Ovary (tissue), 7 donors: ENCODE measurements at regions not wholly inside any gene's neighbourhood (a gene's known extent, or its start where the extent isn't known, plus 50 kb on each side); places are given as distances from the start of the nearest gene placed in this dataset.

Source experiments
- DNase-seq, 5 donors: peaks; one replicate each; pipeline ENCODE4 v3.0.0-alpha.2; 2019 to 2020
- H3K27ac ChIP-seq, 2 donors: fragments of 200-600 bp; one replicate each; pipeline versions ENCODE4 v1.5.1 to v1.8.0; 2019 to 2022
- H3K27me3 ChIP-seq: fragments of 200-600 bp; one replicate; pipeline ENCODE4 v1.8.0; 2022
- H3K36me3 ChIP-seq: fragments of 200-600 bp; sonication (generic); one replicate; pipeline ENCODE4 v1.5.1; 2019
- H3K4me1 ChIP-seq: one replicate; pipeline ENCODE4 v1.8.1; 2013; ENCODE audit warnings: mild to moderate bottlenecking, moderate library complexity; ENCODE audit not compliant: insufficient read depth
- H3K4me3 ChIP-seq: fragments of 200-600 bp; sonication (generic); one replicate; pipeline ENCODE4 v1.5.1; 2017
- H3K9me3 ChIP-seq, 2 donors: fragments of 200-600 bp in 1 of 2; sonication (generic) in 1 of 2; one replicate each; pipeline versions ENCODE4 v1.5.1 to v1.8.1; 2013 to 2019; ENCODE audit warnings: mild to moderate bottlenecking in 1 of 2, moderate library complexity in 1 of 2
- CTCF ChIP-seq, 3 donors: fragments of 450-650 bp in 2 of 3; fragments of 200-600 bp in 1 of 3; IDR thresholded peaks; one replicate each; pipeline versions ENCODE4 v1.5.1 to v1.8.0; 2016 to 2022; ENCODE audit warnings: antibody characterized with exemption in 3 of 3, mild to moderate bottlenecking in 1 of 3
- EP300 ChIP-seq: sonication (generic); formaldehyde crosslinking; IDR thresholded peaks from one replicate; pipeline ENCODE4 v1.6.1; 2017; ENCODE audit warnings: antibody characterized with exemption
- POLR2A ChIP-seq: fragments of 450-650 bp; IDR thresholded peaks from one replicate; pipeline ENCODE4 v1.6.1; 2017; ENCODE audit warnings: antibody characterized with exemption, mild to moderate bottlenecking, moderate library complexity
- WGBS, 3 donors: extraction: QIAGEN DNeasy Blood & Tissue Kit in 1 of 3; methylation state at CpG; one replicate each; pipeline versions ENCODE4 v1.1.5 to v1.1.7; 2013 to 2017; 5-methylcytosine and 5-hydroxymethylcytosine counted together
- intact Hi-C, 4 donors: fragments of 100-400 bp; cut with DNase I; formaldehyde crosslinking; loops; one replicate each; pipeline versions ENCODE4 v1.11.0 to v1.15.1; 2022 to 2023
- donor health status: DM: no; HTN: no; CAD: no; lungs with moderate emphysema.
- donor health status: DM: no; HTN: no; CAD: no.
- donor health status: Bipolar disorder and iron deficiency.
- donor health status: DM: no; HTN: no; CAD: no.
- donor health status: DM: yes; HTN: yes; CAD: no.

DNA sequence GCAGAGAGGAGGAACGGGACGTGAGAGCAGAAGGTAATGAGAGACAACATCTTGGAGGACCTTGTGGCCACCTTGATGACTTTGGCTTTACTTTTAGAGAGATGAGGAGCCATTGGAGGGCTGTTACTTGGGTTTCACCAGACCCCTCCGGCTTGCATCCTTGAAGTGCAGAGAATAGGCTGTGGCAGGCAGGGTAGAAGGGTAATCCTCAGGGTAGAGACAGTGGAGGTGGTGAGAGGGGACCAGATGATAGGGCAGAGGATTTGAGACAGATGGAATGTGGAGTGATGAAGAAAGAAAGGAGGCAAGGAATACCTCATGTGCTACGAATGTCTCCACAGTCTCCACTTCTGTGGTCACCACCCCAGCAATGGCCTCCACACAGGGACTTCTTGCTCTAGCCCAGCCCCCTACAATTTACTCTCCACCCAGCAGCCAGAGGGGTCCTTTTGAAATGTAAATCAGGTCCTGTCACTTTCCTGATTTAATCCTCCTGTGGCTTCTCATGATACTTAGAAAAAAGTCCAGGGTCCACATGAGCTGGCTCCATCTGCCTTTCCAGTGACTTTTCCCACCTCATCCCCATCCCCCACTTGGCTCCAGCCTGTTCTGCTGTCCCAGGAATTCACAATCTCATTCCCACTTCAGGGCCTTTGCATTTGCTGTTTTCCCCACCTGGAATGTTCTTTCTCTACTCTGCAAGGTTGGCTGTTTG lies 115.0 kb downstream of the PJA1 start:
- Histone ChIP-seq H3K36me3 (no peaks in the 10 kb centered on the region), H3K4me3 (no peak overlapping the region), H3K27me3 (no peaks in the 10 kb centered on the region), H3K9me3 (no peaks in the 10 kb centered on the region), H3K27ac (no peak overlapping the region), H3K4me1 (no peaks in the 10 kb centered on the region)
- TF ChIP-seq EP300, result no peak
- TF ChIP-seq POLR2A, result no peak
- TF ChIP-seq CTCF (IDR thresholded peaks at IDR 0.05), result no peak
- 72 to 81% (median 81%) methylated on average over 4 of the region's 4 CpGs for WGBS, 3 donors
- DNase-seq, result no peak
- intact Hi-C loops, result no loop called here

DNA sequence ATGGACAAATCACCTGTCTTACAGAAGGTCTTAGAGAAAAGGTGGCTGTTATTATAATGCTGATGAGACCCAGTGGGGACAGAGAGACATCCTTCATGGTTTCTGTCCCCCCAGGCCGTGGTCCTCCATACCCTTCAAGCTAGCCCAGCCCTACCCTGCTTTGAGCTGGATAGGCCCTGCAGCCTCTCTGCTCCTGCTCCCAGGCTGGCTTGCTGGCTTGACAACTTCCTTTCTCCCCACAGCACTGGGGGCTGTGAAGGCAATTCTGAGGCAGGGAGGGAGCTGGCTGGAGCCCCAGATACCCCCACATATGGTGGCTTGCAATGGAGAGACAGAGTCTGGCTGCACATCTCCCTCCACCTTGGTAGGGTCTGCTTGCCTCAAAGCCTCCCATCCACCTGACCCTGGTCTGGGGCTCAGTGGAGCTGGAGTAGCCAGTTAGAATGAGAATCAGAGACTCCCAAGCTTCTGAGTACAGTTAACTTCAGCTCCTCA lies 118.2 kb downstream of the PJA1 start:
- H3K4me1 ChIP-seq, result no peaks in the 10 kb centered on the region
- H3K27ac ChIP-seq, result no peak overlapping the region
- TF ChIP-seq CTCF (IDR thresholded peaks at IDR 0.05), result no peak
- no peak for TF ChIP-seq POLR2A
- no peak for TF ChIP-seq EP300
- no peak for DNase-seq
- H3K27me3 ChIP-seq, result no peaks in the 10 kb centered on the region
- H3K9me3 ChIP-seq, result no peaks in the 10 kb centered on the region
- no peaks in the 10 kb centered on the region for H3K36me3 ChIP-seq
- H3K4me3 ChIP-seq, result no peak overlapping the region
- WGBS, 3 donors, result 69 to 82% (median 72%) methylated on average over 1 of the region's 1 CpG
- intact Hi-C loops, result no loop called here

- WGBS, 3 donors, result 75 to 81% (median 78%) methylated on average over 2 of the region's 2 CpGs
- Histone ChIP-seq H3K4me1 (no peaks in the 10 kb centered on the region), H3K4me3 (no peak overlapping the region), H3K9me3 (no peaks in the 10 kb centered on the region), H3K27ac (no peak overlapping the region), H3K36me3 (no peaks in the 10 kb centered on the region), H3K27me3 (no peaks in the 10 kb centered on the region)
- no peak for DNase-seq
- intact Hi-C loops, result no loop called here
- TF ChIP-seq POLR2A (no peak), CTCF (IDR thresholded peaks at IDR 0.05) (no peak), EP300 (no peak)
These were observed 119.5 kb downstream of the PJA1 start for GRCh38 chrX:69045616-69046345.

DNA sequence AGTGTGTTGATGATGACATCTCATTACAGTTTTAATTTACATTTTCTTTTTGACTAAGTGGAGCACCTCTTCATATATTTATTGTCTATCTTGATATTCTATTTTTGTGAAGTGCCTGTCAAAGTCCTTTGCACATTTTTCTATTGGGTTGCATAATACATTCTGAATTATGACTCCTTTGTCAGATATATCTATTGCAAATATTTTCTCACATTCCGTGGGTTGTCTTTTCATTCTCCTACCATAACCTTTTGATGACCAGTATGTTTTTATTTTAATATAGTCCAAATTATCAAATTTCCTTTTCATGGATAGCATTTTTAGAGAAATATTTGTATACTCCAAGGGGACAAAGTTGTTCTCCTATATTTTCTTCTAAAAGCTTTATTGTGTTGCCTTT lies 126.4 kb downstream of the PJA1 start:
- H3K27ac ChIP-seq, result no peak overlapping the region
- no peak for DNase-seq
- H3K36me3 ChIP-seq, result no peaks in the 10 kb centered on the region
- H3K27me3 ChIP-seq, result no peaks in the 10 kb centered on the region
- no peaks in the 10 kb centered on the region for H3K9me3 ChIP-seq
- WGBS, 3 donors, result 68 to 77% (median 70%) methylated on average over 1 of the region's 1 CpG
- H3K4me3 ChIP-seq, result no peak overlapping the region
- TF ChIP-seq EP300, result no peak
- TF ChIP-seq CTCF (IDR thresholded peaks at IDR 0.05), result no peak
- no peak for TF ChIP-seq POLR2A
- intact Hi-C loops, result no loop called here
- no peaks in the 10 kb centered on the region for H3K4me1 ChIP-seq
